ENCODE measurements at regions not wholly inside any gene's neighbourhood (a gene's known extent, or its start where the extent isn't known, plus 50 kb on each side); places are given as distances from the start of the nearest gene placed in this dataset.
"Not testable (repeated sequence)": the region's sequence is repeated elsewhere in the genome, so short reads cannot be mapped to it uniquely, and the experiment has no call there.

DNA sequence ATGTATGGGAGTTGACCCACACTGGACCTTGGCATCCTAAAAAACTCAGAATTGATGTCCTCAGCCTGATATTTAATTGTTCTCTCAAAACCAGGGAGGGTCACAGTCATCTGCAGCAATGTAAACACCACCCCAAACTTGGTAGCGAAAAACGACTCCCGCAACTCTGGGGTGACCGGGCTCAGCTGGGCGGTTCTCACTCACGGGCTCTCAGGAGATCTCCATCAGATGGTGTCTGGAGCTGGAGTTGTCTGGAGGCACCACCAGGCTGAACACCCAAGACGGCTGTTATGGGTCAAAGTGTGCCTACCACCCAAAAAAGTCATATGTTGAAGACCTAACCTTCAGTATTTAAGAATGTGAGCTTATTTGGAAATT is 50.9 kb upstream of the NXT1 start:
- Histone ChIP-seq H3K9me3 (no peaks in the 10 kb centered on the region), H3K36me3 (replicated peaks) (no peaks in the 10 kb centered on the region), H3K4me1 (no peaks in the 10 kb centered on the region), H3K4me3 (no peak overlapping the region), H3K27me3 (ENCODE audit: low read depth) (no peaks in the 10 kb centered on the region)
- DNase-seq (ENCODE audit: low spot score in 2 of 2), result no peak
- in situ Hi-C loops (cut with MboI; ENCODE audit: low sequenced_read_pairs), result no loop called here

DNA sequence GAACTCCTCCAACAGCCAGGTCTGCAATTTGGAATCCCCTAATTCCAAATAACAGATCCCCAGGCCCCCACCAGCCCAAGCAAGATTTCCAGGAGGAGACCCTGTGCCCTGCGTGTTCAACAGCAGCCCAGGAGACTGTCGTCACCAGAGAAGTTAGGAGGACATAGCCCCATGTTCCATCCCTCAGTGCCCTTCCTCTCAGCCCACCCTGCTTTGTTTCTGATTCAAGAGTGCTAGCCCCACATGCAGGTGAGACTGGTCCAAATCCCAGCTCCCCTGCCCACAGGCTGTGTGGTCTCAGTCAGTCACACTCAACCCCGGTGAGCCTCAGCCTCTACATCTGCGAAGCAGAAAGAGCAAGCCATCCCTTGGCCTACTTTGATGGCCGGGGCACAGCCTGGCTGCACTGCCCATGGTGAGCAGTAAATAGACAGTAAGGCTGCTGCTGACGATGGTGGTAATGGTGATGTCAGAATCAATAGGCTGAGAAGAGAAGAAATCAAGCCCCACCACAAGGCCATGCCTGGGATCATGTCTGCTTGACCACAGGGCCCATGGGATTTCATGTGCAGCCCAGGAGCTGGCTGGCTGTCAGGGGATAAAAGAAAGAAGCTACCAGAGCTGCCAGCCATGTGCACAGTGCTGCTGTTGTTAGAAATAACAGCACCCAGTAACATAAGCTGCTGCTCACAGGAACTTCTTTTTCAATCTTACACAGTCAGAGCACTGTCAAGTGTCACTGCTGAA is 51.5 kb upstream of the NXT1 start:
- H3K27me3 ChIP-seq (ENCODE audit: low read depth), result no peaks in the 10 kb centered on the region
- H3K4me1 ChIP-seq, result no peaks in the 10 kb centered on the region
- in situ Hi-C loops (cut with MboI; ENCODE audit: low sequenced_read_pairs), result no loop called here
- DNase-seq (ENCODE audit: low spot score in 2 of 2), result no peak
- H3K9me3 ChIP-seq, result no peaks in the 10 kb centered on the region
- no peak overlapping the region for H3K4me3 ChIP-seq
- no peaks in the 10 kb centered on the region for H3K36me3 ChIP-seq (replicated peaks)

DNA sequence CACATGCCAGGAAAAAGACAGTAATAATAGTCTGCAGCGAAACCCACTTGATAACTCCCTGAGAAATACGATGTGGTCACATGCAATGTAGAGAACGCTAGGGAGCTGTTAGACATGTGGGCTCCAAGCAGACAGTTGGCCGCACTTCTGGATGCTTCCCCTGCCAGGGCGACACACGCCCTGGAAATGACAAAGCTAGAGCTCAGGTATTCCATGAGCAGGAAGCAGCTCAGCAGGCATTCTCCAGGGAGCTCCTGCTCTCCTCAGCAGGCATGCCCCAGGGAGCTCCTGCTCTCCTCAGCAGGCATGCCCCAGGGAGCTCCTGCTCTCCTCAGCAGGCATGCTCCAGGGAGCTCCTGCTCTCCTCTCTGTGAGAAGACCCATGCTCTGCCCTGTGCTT is 52.4 kb upstream of the NXT1 start:
- H3K4me3 ChIP-seq, result no peak overlapping the region
- no peaks in the 10 kb centered on the region for H3K36me3 ChIP-seq (replicated peaks)
- DNase-seq (ENCODE audit: low spot score in 2 of 2), result no peak
- H3K4me1 ChIP-seq, result no peaks in the 10 kb centered on the region
- H3K27me3 ChIP-seq (ENCODE audit: low read depth), result no peaks in the 10 kb centered on the region
- in situ Hi-C loops (cut with MboI; ENCODE audit: low sequenced_read_pairs), result no loop called here
- no peaks in the 10 kb centered on the region for H3K9me3 ChIP-seq

DNA sequence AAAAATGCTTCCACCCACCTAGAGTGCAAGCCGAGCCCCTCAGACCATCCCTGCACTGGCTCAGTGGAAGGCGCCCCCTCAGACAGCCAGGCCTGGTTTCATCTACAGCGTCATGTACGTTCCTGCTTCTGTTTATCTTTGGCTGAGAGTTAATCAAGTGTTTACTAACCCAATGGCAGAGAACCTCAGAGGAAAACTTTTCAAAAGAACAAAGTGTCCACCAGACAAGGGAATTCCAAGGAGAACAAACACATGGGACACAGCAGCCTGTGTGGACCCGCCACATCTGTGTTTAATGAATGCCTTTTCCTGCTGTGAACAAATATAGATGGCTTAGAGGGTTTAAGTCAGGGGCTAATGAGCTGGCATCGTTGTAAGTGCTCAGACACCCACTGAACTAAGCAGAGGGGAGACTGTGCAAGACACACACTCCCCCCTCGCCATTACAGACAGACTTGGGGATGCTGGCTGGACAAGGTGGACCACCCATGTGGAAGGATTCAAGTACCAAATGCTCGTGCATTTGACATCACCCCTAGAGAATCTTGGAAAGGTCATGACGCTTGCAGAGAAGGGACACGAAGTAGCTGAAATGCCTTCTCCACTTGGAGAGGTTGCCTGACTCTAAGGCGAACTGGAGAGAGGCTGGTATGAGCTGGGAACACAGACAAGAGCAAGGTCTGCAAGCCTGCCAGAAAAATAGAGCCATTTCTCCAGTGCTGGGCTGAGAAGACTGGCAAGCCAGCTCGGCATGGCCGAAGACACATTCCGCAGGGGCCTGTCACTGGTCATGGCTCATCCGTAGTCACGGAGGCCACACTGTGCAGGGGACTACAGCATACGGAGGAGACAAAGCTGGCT is 53.5 kb upstream of the NXT1 start:
- Histone ChIP-seq H3K4me1 (no peaks in the 10 kb centered on the region), H3K27me3 (ENCODE audit: low read depth) (no peaks in the 10 kb centered on the region), H3K36me3 (replicated peaks) (no peaks in the 10 kb centered on the region), H3K9me3 (no peaks in the 10 kb centered on the region), H3K4me3 (no peak overlapping the region)
- DNase-seq (ENCODE audit: low spot score in 2 of 2), result no peak
- in situ Hi-C loops (cut with MboI; ENCODE audit: low sequenced_read_pairs), result no loop called here

DNA sequence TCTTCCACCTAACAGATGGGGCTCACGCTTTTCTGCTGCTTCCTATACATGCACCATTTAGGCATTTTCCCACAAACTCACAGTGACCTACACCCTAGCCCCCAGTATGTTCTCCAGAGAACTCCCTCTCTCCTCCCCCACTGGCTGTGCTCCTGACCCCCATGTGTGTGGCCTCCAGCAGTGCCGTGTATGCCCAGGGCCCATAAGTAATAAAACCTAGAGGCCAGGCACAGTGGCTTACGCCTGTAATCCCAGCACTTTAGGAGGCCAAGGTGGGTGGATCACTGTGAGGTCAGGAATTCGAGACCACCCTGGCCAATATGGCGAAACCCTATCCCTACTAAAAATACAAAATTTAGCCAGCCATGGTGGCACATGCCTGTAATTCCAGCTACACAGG is 54.7 kb upstream of the NXT1 start:
- in situ Hi-C loops (cut with MboI; ENCODE audit: low sequenced_read_pairs), result no loop called here
- Histone ChIP-seq H3K36me3 (replicated peaks) (no peaks in the 10 kb centered on the region), H3K4me1 (no peaks in the 10 kb centered on the region), H3K4me3 (no peak overlapping the region), H3K9me3 (no peaks in the 10 kb centered on the region), H3K27me3 (ENCODE audit: low read depth) (no peaks in the 10 kb centered on the region)
- no peak for DNase-seq (ENCODE audit: low spot score in 2 of 2)

DNA sequence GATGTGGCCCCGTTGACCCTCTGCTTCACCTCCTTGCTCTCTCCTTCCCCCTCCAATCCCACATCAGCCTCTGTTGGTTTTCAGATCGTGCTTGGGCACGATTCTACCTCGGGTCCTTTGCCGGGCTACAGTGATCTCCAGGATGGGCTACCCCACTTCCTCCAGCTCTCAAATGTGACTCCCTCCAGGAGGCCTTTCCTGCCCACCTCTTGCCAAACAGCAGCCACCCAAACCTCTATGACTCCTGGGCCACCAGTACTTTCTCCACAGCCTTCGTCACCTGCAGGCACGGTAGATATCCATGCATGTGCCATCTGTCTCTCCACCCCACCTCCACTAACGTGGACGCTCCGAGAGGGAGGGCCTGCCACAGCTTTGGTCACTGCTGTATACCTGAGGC is 55.9 kb upstream of the NXT1 start:
- H3K27me3 ChIP-seq (ENCODE audit: low read depth), result no peaks in the 10 kb centered on the region
- H3K4me1 ChIP-seq, result no peaks in the 10 kb centered on the region
- in situ Hi-C loops (cut with MboI; ENCODE audit: low sequenced_read_pairs), result no loop called here

DNA sequence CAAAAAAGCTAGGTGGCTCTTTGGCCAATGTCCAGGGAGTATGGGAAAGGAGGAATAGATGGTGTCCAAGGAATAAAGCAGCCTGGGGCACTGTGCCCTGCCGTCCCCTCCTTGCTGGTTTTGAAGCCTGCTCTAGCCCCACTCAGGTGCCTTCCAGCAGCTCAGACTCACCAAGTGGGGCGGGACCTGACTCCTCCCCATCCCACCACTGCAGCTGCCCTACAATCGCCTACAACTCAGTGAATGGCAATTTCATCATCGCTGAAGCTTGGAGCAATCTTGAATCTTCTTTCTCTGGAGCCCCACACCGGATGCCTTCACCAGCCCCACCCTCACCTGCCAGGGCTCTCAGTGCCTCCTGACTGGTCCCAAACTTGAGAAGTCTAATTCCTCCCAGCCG is 56.4 kb upstream of the NXT1 start:
- no peaks in the 10 kb centered on the region for H3K4me1 ChIP-seq
- H3K36me3 ChIP-seq (replicated peaks), result no peaks in the 10 kb centered on the region
- in situ Hi-C loops (cut with MboI; ENCODE audit: low sequenced_read_pairs), result no loop called here
- H3K9me3 ChIP-seq, result no peaks in the 10 kb centered on the region
- H3K27me3 ChIP-seq (ENCODE audit: low read depth), result no peaks in the 10 kb centered on the region
- H3K4me3 ChIP-seq, result no peak overlapping the region
- no peak for DNase-seq (ENCODE audit: low spot score in 2 of 2)

More for the DNA sequence above, 55.9 kb upstream of the NXT1 start:
- DNase-seq (ENCODE audit: low spot score in 2 of 2), result no peak
- H3K4me3 ChIP-seq, result no peak overlapping the region
- no peaks in the 10 kb centered on the region for H3K9me3 ChIP-seq
- H3K36me3 ChIP-seq (replicated peaks), result no peaks in the 10 kb centered on the region

DNA sequence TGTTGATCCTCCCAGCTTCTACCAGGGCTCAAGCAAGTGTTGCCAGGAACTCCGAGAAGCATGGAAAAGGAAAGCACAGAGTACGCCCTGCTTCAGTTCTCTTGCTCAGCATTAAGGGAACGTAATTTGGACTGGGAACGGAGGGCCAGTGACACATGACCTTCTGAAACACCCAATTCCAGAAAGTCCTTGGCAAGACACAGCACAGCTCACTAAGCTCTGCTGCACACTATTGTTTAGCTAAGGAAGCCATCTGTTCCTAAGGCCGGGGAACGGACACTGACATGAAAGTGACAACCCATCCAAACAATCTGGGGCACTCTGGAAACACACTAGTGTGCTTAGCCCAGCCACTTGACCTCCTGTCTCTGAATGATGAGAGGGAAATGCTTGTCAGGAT is 56.9 kb upstream of the NXT1 start:
- no peak for DNase-seq (ENCODE audit: low spot score in 2 of 2)
- in situ Hi-C loops (cut with MboI; ENCODE audit: low sequenced_read_pairs), result no loop called here
- Histone ChIP-seq H3K4me3 (no peak overlapping the region), H3K27me3 (ENCODE audit: low read depth) (no peaks in the 10 kb centered on the region), H3K36me3 (replicated peaks) (no peaks in the 10 kb centered on the region), H3K4me1 (no peaks in the 10 kb centered on the region), H3K9me3 (no peaks in the 10 kb centered on the region)

DNA sequence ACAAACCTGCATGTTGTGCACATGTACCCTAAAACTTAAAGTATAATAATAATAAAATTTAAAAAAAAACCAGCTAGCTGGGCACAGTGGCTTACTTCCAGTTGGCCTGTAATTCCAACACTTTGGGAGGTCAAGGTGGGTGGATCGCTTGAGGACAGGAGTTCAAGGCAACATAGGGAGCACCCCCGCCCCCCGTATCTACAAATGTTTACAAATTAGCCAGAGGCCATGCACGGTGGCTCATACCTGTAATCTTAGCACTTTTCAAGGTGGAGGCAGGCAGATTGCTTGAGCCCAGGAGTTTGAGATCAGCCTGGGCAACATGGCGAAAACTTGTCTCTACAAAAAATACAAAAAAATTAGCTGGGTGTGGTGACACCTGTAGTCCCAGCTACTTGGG is 58.3 kb upstream of the NXT1 start:
- DNase-seq (ENCODE audit: low spot score in 2 of 2); H3K4me1 ChIP-seq; H3K4me3 ChIP-seq; H3K36me3 ChIP-seq (replicated peaks); H3K27me3 ChIP-seq (ENCODE audit: low read depth); H3K9me3 ChIP-seq; in situ Hi-C loops (cut with MboI; ENCODE audit: low sequenced_read_pairs): not testable (repeated sequence)

DNA sequence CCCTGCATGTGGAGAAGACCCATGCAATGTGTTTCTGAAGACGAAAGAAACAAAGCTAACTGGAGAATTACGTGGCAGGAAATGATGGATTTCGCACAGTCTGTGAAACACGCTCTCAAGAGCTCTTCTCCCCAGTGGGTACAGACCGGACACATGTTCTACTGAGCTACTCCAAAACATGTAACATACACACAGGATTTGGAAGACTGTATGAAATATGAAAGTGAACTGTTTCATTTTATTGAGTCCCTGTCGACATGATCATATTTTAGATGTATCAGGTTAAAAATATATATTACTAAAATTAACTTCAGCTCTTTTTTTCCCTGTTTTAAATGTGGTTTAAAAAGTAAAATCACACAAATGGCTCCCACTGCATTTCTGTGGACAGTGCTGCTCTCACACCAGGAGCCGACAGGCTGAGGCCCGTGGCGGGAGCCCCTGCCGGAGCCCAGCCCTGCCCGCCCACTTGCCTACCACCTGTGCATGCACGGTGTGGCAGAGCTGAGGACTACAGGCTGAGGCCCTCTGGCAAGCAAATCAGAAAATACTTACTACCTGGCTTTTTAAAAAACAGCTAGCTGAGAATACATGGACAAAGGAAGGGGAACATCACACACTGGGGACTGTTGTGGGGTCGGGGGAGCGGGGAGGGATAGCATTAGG is 58.9 kb upstream of the NXT1 start:
- Histone ChIP-seq H3K36me3 (replicated peaks) (no peaks in the 10 kb centered on the region), H3K4me1 (no peaks in the 10 kb centered on the region), H3K27me3 (ENCODE audit: low read depth) (no peaks in the 10 kb centered on the region), H3K9me3 (no peaks in the 10 kb centered on the region), H3K4me3 (no peak overlapping the region)
- in situ Hi-C loops (cut with MboI; ENCODE audit: low sequenced_read_pairs), result no loop called here
- no peak for DNase-seq (ENCODE audit: low spot score in 2 of 2)

DNA sequence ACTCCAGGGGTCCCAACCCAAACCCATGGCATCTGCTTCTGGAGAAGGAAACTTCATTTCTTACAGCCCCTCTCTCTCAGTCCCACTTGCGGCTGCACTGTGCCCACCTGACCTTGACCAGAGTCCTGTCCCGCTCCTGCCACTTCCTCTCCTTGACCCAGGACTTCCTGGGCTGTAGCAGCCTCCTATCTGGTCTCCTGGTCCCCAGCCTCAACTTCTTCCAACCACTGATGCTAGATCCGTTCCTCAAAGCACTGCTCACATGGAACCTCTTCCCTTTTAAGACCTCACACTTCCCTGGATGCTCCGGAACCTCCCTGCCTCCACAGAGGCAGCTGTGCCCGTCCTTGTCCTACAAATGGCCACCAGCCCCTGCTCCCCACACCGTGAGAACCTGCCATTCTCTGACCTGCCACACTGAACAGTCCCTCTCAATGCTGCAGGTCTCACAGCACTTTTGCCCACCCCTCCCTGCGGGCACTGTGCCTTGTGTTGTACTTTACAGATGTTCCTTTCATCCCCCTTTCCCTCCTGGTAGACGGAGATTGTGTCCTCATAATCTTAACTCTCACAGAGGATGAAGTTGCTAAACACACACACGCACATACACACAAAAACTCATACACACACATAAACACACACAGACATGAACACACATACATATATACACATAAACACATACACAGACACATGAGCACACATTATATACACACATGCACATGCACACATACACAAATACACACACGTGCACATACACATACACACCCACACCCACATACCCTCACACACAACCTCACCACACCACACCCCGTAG is 59.6 kb upstream of the NXT1 start:
- no peaks in the 10 kb centered on the region for H3K9me3 ChIP-seq
- no peaks in the 10 kb centered on the region for H3K27me3 ChIP-seq (ENCODE audit: low read depth)
- in situ Hi-C loops (cut with MboI; ENCODE audit: low sequenced_read_pairs), result no loop called here
- no peak overlapping the region for H3K4me3 ChIP-seq
- DNase-seq (ENCODE audit: low spot score in 2 of 2), result no peak
- H3K4me1 ChIP-seq, result no peaks in the 10 kb centered on the region
- no peaks in the 10 kb centered on the region for H3K36me3 ChIP-seq (replicated peaks)

DNA sequence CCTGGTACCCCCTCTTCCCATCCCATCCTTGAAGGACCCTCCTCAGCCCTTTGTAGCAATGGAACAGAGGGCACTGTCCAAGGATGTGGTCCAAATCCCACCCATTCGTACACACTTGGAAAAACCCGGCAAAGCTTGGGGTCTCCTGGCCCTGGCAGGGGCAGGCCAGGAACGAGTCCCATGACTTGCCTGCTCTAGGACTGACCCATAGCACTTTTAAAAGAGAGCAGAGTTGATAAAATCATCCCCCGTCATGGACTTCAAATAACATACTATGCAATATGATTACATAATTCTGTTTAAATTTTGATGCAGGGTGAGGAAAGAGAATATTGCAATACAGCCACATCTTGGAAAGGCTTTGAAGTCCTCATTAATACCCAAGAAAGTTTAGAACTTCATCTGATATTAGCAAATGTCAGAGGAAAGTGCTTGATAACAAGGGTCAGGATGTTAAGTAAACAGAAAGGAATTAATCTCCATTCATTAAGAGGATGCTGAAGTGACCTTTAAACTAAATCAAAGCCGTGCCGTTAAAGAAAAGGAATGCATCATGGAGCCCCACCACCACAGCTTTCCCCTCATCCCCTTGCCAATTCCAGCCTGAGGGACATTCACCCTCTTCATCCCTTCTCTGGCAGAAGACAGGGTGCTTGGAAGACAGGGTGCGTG is 60.7 kb upstream of the NXT1 start:
- no peaks in the 10 kb centered on the region for H3K36me3 ChIP-seq (replicated peaks)
- DNase-seq (ENCODE audit: low spot score in 2 of 2), result no peak
- in situ Hi-C loops (cut with MboI; ENCODE audit: low sequenced_read_pairs), result no loop called here
- H3K9me3 ChIP-seq, result no peaks in the 10 kb centered on the region
- H3K4me3 ChIP-seq, result no peak overlapping the region
- no peaks in the 10 kb centered on the region for H3K4me1 ChIP-seq
- H3K27me3 ChIP-seq (ENCODE audit: low read depth), result no peaks in the 10 kb centered on the region

DNA sequence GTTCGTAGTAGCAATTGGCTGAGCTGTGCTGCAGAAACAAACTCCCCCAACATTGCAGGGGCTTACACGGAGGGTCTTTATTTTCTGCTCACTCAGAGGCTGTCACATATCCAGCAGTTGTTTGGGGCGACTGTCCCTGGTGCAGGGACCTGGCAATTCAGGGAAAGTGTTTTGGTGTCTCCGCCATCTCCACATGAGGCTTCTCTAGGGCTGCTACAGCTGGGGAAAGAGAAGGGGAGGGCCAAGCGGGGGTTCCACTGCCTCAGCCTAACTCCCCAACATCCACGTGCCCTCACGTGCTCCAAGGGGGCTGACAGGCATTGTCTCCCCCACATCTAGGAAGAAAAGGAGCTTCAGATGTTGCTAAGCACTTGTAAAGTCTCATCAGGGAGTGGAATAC is 61.3 kb upstream of the NXT1 start:
- H3K36me3 ChIP-seq (replicated peaks), result no peaks in the 10 kb centered on the region
- H3K27me3 ChIP-seq (ENCODE audit: low read depth), result no peaks in the 10 kb centered on the region
- H3K4me1 ChIP-seq, result no peaks in the 10 kb centered on the region
- DNase-seq (ENCODE audit: low spot score in 2 of 2), result no peak
- in situ Hi-C loops (cut with MboI; ENCODE audit: low sequenced_read_pairs), result no loop called here
- H3K9me3 ChIP-seq, result no peaks in the 10 kb centered on the region
- H3K4me3 ChIP-seq, result no peak overlapping the region
